Astrocyte (in vitro differentiated cells and primary cell): ENCODE measurements at regions not wholly inside any gene's neighbourhood (a gene's known extent, or its start where the extent isn't known, plus 50 kb on each side); places are given as distances from the start of the nearest gene placed in this dataset.

Experiments used
- EZH2 ChIP-seq: IDR thresholded peaks from 2 replicates; pipeline ENCODE4 v1.6.1; 2012; ENCODE audit warnings: mild to moderate bottlenecking, low read length, inconsistent platforms; ENCODE audit not compliant: insufficient read depth
- TF ChIP-seq, protein P1 (sequence below): IDR thresholded peaks from 2 replicates; pipeline ENCODE4 v1.5.1; 2011; ENCODE audit warnings: low read depth, mild to moderate bottlenecking, inconsistent platforms, low read length, moderate library complexity; ENCODE audit not compliant: insufficient read depth

DNA sequence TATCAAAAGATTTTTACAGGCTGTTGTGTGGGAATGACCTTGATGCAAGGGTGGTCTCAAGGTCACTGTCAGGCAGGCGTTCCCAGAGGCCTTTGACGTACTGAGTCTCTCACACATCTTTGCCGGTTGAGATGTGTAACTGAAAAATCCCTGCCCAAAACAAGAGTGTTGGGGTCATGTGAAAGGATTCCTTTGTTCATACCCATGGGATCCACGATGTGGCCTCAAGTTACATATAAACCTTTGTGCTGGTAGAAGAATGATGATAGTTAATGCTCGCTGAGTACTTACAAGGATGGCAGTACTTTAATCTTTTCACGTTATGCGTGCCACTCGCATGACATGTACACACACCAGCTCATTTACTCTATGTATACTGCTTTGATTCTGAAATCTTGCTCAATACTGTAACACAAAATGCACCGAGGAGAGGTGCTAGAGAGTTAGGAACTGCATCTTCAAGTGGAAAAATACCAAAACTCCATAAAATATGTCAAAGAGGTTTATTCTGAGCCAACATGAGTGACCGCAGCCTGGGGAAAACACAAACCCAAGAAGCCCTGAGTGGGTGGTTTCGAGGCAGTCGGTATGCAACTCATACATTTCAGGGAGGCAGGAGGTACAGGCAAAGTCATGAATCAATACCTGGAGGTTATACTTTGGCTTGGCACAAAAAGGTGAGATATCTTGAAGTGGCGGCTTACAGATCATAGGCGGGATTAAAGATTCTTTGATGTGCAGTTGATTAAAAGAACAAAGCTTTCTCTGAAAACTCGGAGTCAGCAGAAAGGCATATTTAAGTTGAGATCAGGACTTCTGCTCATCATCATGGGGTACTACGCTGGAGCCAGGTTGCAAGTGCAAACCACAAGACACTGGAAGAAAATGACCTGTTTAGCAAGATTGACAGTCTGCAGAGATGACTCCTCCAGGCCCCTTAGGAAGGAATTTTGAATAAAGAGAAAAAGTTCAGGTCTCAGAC is 87.4 kb upstream of the ARHGEF7 start:
- TF ChIP-seq, protein P1, sequence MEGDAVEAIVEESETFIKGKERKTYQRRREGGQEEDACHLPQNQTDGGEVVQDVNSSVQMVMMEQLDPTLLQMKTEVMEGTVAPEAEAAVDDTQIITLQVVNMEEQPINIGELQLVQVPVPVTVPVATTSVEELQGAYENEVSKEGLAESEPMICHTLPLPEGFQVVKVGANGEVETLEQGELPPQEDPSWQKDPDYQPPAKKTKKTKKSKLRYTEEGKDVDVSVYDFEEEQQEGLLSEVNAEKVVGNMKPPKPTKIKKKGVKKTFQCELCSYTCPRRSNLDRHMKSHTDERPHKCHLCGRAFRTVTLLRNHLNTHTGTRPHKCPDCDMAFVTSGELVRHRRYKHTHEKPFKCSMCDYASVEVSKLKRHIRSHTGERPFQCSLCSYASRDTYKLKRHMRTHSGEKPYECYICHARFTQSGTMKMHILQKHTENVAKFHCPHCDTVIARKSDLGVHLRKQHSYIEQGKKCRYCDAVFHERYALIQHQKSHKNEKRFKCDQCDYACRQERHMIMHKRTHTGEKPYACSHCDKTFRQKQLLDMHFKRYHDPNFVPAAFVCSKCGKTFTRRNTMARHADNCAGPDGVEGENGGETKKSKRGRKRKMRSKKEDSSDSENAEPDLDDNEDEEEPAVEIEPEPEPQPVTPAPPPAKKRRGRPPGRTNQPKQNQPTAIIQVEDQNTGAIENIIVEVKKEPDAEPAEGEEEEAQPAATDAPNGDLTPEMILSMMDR, result no peak
- TF ChIP-seq EZH2, result no peak
